ENCODE measurements at regions not wholly inside any gene's neighbourhood (a gene's known extent, or its start where the extent isn't known, plus 50 kb on each side); places are given as distances from the start of the nearest gene placed in this dataset.

- DNase-seq (ENCODE audit: low read depth in 2 of 2): no peak
Measured at GRCh38 chr6:98463038-98464000, 371.1 kb upstream of the POU3F2 start.

- no peak for DNase-seq (ENCODE audit: low read depth in 2 of 2)
Measured at GRCh38 chr6:98467091-98467490, 367.3 kb upstream of the POU3F2 start.

GRCh38 chr6:98467902-98468301 lies 366.5 kb upstream of the POU3F2 start:
- DNase-seq (ENCODE audit: low read depth in 2 of 2): no peak

GRCh38 chr6:98469141-98469540 lies 365.2 kb upstream of the POU3F2 start:
- no peak for DNase-seq (ENCODE audit: low read depth in 2 of 2)

GRCh38 chr6:98470821-98471220 lies 363.6 kb upstream of the POU3F2 start:
- DNase-seq (ENCODE audit: low read depth in 2 of 2): no peak

GRCh38 chr6:98471444-98471843 lies 362.9 kb upstream of the POU3F2 start:
- DNase-seq (ENCODE audit: low read depth in 2 of 2): no peak

DNA sequence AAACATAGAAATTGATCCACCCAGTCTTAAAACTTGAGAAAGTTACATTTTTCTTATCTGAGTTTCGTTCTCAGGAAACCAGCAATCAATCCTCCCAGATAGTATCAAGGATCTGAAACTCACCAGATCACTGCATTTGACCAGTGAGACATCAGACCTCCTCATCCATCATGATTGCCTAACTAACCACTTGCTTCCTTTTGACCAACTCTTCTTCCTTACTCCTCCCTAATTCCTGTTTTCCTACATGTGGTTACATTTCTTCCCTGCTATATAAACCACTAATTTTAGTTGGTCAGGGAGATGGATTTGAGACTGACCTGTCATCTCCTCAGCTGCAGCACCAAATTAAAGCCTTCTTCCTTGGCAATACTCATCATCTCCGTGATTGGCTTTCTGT lies 357.1 kb upstream of the POU3F2 start:
- no peak for DNase-seq (ENCODE audit: low read depth in 2 of 2)

- no peak for DNase-seq (ENCODE audit: low read depth in 2 of 2)
Measured at GRCh38 chr6:98484696-98485095, 349.7 kb upstream of the POU3F2 start.

DNA sequence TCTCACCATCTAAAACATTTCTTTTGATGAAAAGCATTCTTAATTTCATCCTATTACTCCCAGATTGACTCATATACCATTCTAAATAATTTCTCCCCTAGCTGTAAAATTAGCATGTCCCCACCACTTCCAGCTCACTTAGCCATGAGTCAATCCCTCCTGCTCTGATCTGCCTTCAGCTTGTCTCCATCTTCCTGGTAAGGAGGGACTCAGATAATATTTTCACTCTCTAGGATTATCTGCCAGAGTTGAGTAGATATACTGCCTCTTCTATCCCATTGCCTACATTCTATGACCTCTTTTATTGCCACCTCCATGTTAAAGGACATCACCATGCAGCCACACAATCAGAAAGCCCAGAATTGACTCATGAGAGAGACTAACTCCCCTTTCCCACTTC lies 348.8 kb upstream of the POU3F2 start:
- DNase-seq (ENCODE audit: low read depth in 2 of 2): no peak

DNA sequence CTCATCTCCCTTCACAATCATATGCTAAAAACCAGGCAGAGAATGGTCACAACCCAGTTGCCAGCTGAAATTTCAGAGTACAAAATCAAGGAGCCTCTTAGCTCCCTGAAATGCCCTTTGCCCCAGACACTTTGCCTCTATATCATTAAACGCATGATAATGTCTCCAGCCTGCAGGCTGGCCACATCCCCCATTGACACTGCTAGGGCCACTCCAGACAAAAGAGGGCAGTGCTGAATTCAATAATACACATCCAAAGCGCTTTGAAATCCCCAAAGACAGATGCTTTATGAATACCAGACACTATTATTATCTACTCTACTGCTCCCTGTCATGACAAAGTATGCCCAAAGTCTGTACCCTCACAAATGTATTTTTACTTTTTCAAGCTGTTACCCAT lies 348.3 kb upstream of the POU3F2 start:
- DNase-seq (ENCODE audit: low read depth in 2 of 2): no peak

GRCh38 chr6:98487612-98488011 lies 346.8 kb upstream of the POU3F2 start:
- DNase-seq (ENCODE audit: low read depth in 2 of 2): no peak

DNA sequence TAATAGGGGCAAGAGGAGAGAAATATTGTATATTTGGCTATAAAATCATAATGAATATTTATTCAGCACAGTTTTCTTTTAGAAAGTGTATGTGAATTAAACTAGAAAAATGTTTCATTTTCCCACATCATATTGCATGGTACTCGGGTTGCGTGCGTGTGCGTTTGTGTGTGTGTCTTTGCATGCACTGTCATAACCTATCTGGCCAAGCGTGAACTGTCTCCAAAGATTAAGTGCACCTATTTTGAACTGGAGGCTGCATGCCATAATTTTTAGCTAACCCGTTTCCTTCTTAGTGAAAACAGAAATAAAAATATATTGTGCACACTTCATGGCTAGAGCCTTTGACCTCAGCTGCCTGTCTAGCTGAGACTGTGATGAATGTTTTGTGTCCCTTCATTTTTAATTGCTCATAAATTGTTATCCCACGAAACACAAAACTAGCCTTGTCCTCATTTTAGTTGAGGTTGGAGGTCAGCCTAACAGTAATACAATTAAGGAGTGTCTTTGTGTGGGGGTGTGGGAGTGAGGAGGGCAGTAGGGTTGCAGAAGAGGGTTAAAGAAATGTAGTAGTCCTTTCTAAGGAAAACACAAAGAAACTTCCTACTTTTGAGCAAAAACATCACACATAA lies 336.1 kb upstream of the POU3F2 start:
- DNase-seq (ENCODE audit: low read depth in 2 of 2): no peak

DNA sequence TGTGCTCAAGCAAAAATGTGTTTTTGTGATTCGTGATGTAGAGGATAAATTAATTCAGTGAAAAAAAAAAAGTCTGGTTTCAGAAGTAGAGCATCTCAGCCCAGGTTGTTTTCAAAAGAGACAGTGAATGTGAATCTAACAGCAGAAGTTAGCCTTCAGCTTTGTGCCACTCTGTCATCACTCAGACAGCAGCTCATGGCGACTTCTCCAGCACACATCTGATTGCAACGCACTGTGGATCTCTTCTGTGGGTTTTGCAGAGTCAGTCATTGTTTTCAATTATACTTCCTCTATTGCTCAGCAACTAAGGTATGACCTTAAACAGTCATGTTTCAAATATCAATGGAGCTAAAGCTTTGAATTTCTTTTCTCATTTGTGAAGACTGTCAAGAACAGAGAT lies 335.5 kb upstream of the POU3F2 start:
- no peak for DNase-seq (ENCODE audit: low read depth in 2 of 2)

DNA sequence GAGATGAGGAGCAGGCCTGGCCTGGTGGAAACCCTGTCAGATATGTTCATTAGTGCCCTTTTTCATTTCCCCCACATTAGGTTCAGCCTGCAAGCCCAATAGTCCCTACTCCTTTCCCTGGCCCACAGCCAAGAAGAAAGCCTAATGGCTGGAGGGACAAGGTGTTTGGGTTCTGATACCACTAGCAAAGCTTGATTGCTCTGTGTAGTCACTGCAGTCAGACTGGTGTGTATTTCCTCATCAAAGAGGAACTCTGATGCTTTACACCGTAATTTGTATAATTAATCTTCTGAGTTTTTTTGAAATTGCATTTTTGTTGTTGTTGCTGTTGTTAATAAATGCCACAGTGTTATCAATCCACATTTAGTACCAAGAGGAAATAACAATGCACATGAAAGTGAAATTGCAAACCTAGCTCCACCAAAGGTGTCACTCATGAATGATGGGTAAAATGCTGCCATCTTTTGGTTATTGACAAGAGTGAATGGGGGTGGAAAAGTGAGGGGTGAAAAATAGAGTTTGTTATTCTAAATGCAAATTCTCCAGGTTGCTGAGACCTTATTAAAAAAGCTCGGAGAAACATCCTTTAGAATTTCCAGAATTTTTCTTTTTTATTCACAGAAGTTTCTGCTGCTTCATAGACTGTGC lies 320.2 kb upstream of the POU3F2 start:
- DNase-seq (ENCODE audit: low read depth in 2 of 2): no peak

- DNase-seq (ENCODE audit: low read depth in 2 of 2): no peak
Measured at GRCh38 chr6:98514796-98515195, 319.6 kb upstream of the POU3F2 start.

DNA sequence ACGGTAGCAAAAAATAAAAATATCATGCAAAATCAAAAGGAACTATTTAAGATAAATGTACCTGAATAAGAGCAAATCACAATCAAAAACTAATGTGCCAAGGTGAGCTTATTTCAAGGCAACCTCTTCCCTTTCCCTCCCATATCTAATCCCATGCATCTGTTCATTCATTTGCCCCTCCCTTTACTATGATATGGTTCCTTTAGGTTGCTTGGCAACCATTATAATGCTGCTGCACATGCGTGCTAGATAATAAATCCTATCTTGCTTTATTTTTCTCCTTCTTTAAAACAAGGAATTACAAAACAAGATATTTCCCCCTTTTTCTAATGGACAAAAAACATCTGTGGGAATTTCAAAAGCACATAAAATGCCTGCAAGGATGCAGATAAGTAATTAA lies 318.2 kb upstream of the POU3F2 start:
- DNase-seq (ENCODE audit: low read depth in 2 of 2): no peak

DNA sequence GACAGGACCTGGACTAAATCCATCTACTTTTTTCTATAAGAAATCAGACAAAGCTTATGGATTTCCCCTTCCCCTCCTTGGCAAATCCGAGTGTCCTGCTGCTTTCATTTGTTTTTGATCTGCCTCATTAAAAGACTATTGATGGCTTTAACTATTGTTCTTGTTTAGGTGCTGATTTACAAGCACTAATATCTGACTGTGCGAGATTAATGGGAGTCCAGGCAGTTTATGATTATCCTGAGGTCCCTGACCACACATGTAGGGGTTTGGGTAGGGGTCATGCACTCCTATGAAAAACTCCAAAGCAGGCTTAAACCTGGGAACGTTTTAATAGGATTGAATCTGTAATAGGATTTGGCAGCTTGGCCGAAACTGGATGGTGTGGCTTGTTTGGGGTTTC lies 317.5 kb upstream of the POU3F2 start:
- DNase-seq (ENCODE audit: low read depth in 2 of 2): no peak

GRCh38 chr6:98525860-98526259 lies 308.5 kb upstream of the POU3F2 start:
- no peak for DNase-seq (ENCODE audit: low read depth in 2 of 2)

DNA sequence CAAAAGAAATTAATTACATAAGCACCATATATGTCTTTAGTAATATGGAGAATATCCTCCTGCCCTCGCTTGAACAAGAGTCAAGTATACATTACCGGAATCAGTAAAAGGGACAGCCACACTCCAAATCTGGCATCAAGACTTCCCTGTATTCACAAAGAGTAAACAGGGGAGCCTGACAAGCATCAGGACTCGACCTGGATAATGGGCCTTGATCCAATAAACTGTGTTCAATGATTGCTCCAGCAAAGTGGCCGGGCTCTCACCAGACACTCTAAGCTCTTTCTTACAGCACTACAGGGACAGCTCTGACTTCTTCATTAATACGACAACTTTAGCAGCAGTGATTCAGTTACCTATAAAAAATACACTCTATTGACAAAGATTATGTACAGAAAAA lies 307.9 kb upstream of the POU3F2 start:
- no peak for DNase-seq (ENCODE audit: low read depth in 2 of 2)

- no peak for DNase-seq (ENCODE audit: low read depth in 2 of 2)
Measured at GRCh38 chr6:98529364-98529763, 305.0 kb upstream of the POU3F2 start.

- DNase-seq (ENCODE audit: low read depth in 2 of 2): no peak
Measured at GRCh38 chr6:98530732-98531131, 303.6 kb upstream of the POU3F2 start.

DNA sequence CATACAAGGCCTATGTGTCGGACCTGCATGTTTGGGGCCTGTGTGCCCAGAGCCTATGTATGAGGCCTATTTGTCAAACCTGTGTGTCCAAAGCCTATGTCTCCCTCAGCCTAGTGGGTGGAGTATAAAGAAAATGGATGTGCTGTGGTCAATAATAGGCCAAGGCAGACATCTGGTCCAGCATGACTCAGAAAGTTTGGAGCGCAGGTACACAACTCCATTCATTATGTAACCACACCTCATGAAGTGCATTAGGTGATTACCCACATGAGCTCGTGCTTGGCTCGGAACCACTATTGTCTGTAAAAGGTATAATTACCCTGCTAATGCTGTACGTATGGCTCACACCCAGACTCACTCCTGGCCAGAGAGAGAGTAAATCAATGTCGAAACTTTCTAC lies 302.4 kb upstream of the POU3F2 start:
- DNase-seq (ENCODE audit: low read depth in 2 of 2): no peak

- no peak for DNase-seq (ENCODE audit: low read depth in 2 of 2)
Measured at GRCh38 chr6:98539741-98540140, 294.6 kb upstream of the POU3F2 start.
